ENCODE measurements at regions not wholly inside any gene's neighbourhood (a gene's known extent, or its start where the extent isn't known, plus 50 kb on each side); places are given as distances from the start of the nearest gene placed in this dataset.

DNA sequence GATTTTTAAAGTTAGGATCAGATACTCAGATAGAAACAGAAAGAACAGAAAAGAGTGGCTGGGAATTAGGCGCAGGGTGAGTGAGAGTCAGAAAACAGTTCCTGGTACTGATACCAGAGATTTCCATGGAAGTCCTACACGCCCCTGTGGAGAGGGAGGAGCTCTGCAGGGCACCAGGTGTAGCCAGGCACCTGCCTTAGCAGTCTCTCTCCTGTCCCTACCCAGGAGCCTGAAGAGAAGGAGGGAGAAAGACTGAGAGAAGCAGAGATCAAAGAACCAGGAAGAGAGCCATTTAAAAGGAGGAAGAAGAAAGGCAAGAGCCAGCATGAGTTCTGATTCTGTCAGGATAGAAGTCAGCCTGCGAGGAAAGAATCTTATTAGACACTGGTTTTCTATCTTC lies 65.0 kb downstream of the CBLN1 start:
- Histone ChIP-seq H3K27ac (replicated peaks in 1 of 4) (no peak overlapping the region), H3K27me3 (no peaks in the 10 kb centered on the region), H3K36me3 (no peaks in the 10 kb centered on the region), H3K4me3 (no peak overlapping the region), H3K9me3 (no peaks in the 10 kb centered on the region), H3K4me1 (no peaks in the 10 kb centered on the region)
- DNase-seq (ENCODE audit: extremely low spot score): no peak
- intact Hi-C loops (cut with DNase I): no loop called here
- TF ChIP-seq EP300 (IDR thresholded peaks at IDR 0.05): no peak
- TF ChIP-seq POLR2A (IDR thresholded peaks at IDR 0.05; ENCODE audit: low read depth): no peak
- TF ChIP-seq POLR2AphosphoS5 (IDR thresholded peaks at IDR 0.05): no peak
- WGBS: 49% methylated on average over 3 of the region's 3 CpGs

DNA sequence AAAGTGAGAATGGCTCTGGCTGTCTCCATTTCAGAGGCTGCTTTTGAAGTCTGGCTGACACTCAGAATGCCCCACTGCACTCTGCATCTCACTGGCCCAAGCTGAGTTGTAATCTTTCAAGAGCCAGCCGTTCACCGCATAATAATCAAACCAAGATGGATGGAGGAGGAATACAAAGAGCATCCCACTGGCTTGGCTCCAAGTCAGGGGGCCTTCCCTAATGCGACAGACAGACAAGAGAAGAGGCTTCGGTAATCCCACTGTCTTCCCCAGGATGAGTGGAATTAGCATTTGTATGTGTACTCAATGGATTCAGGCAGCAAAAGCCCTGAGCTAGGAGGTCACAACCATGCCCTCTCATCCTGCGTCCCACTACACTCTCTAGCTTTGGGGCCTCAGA lies 68.0 kb downstream of the CBLN1 start:
- 48% methylated on average over 5 of the region's 5 CpGs for WGBS
- Histone ChIP-seq H3K4me3 (no peak overlapping the region), H3K36me3 (no peaks in the 10 kb centered on the region), H3K9me3 (no peaks in the 10 kb centered on the region), H3K27ac (replicated peaks in 1 of 4) (no peak overlapping the region), H3K27me3 (no peaks in the 10 kb centered on the region), H3K4me1 (no peaks in the 10 kb centered on the region)
- intact Hi-C loops (cut with DNase I): no loop called here
- TF ChIP-seq, protein P1, sequence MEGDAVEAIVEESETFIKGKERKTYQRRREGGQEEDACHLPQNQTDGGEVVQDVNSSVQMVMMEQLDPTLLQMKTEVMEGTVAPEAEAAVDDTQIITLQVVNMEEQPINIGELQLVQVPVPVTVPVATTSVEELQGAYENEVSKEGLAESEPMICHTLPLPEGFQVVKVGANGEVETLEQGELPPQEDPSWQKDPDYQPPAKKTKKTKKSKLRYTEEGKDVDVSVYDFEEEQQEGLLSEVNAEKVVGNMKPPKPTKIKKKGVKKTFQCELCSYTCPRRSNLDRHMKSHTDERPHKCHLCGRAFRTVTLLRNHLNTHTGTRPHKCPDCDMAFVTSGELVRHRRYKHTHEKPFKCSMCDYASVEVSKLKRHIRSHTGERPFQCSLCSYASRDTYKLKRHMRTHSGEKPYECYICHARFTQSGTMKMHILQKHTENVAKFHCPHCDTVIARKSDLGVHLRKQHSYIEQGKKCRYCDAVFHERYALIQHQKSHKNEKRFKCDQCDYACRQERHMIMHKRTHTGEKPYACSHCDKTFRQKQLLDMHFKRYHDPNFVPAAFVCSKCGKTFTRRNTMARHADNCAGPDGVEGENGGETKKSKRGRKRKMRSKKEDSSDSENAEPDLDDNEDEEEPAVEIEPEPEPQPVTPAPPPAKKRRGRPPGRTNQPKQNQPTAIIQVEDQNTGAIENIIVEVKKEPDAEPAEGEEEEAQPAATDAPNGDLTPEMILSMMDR (IDR thresholded peaks at IDR 0.05): no peak
- TF ChIP-seq POLR2AphosphoS5 (IDR thresholded peaks at IDR 0.05) (no peak), POLR2A (IDR thresholded peaks at IDR 0.05; ENCODE audit: low read depth) (no peak), EP300 (IDR thresholded peaks at IDR 0.05) (no peak)
- DNase-seq (ENCODE audit: extremely low spot score): no peak

DNA sequence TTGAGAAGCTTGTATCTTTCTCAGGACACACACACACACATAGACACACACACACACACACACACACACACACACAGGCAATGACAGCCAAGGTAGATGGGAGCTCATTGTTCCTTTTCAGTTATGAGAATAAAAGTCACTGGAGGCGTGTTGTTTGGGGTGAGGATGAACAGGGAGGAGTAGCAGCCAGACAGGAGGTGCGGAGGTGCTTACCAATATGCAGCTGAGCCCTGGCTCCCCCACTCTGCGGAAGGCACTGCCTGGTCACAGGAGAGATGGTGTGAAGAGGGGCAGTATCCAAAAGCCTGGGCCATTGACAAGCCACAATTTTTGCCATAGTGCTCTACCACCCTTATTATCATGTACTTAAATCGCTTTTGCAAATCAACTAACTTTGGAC lies 77.4 kb downstream of the CBLN1 start:
- intact Hi-C loops (cut with DNase I): no loop called here
- no peaks in the 10 kb centered on the region for H3K9me3 ChIP-seq
- no peak overlapping the region for H3K4me3 ChIP-seq
- DNase-seq (ENCODE audit: extremely low spot score): peak; percentile 77
- 95% methylated on average over 4 of the region's 4 CpGs for WGBS
- H3K27me3 ChIP-seq: no peaks in the 10 kb centered on the region
- no peaks in the 10 kb centered on the region for H3K36me3 ChIP-seq
- TF ChIP-seq, protein P1 (IDR thresholded peaks at IDR 0.05): no peak
- TF ChIP-seq POLR2AphosphoS5 (IDR thresholded peaks at IDR 0.05): no peak
- no peak for TF ChIP-seq POLR2A (IDR thresholded peaks at IDR 0.05; ENCODE audit: low read depth)
- TF ChIP-seq EP300 (IDR thresholded peaks at IDR 0.05): no peak
- H3K4me1 ChIP-seq: no peaks in the 10 kb centered on the region
- H3K27ac ChIP-seq (replicated peaks in 1 of 4): no peak overlapping the region

DNA sequence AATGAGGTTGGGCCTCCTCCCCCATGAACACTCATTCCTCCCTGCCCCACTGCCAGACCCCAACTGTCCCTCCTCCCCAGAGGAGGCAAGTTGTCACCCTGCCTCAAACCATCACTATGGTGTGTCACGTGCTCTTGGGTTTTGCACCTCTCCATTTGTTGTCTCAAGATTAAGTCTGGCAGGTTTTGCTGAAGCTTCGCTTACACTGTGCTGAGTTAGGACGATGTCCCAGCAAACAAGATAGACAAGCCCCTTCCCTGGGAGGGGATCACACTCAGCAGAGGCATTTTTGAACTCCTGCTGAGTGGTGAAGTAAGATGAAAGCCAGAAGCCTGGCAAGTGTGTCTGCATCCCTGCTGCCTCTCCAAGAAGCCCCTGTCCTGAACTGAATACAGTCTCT lies 78.3 kb downstream of the CBLN1 start:
- H3K27me3 ChIP-seq: no peaks in the 10 kb centered on the region
- H3K36me3 ChIP-seq: no peaks in the 10 kb centered on the region
- DNase-seq (ENCODE audit: extremely low spot score): peak; percentile 88
- no peak overlapping the region for H3K27ac ChIP-seq (replicated peaks in 1 of 4)
- no peaks in the 10 kb centered on the region for H3K9me3 ChIP-seq
- TF ChIP-seq POLR2AphosphoS5 (IDR thresholded peaks at IDR 0.05): no peak
- TF ChIP-seq, protein P1 (IDR thresholded peaks at IDR 0.05): no peak
- TF ChIP-seq EP300 (IDR thresholded peaks at IDR 0.05): no peak
- no peak for TF ChIP-seq POLR2A (IDR thresholded peaks at IDR 0.05; ENCODE audit: low read depth)
- no peak overlapping the region for H3K4me3 ChIP-seq
- no peaks in the 10 kb centered on the region for H3K4me1 ChIP-seq
- WGBS: 31% methylated on average over 3 of the region's 3 CpGs
- intact Hi-C loops (cut with DNase I): no loop called here

DNA sequence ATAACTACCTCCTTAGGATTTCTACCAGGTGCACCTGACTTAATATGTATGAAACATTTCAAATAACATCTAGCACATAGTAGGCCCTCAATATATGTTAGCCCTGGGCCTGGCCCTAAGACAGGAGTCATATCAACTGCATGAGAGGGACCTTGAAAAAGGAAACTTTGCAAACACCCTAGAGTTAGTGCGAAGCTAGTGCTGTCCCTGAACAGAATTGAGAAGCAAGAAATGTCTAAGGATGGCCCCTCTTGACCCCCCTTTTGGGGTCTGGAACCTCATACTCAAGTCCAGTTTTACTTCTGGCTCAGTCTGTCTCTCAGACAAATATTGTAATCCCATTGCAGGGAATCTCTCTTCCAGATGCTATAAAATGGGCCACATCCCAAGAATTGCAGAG lies 80.5 kb downstream of the CBLN1 start:
- H3K36me3 ChIP-seq: no peaks in the 10 kb centered on the region
- TF ChIP-seq POLR2AphosphoS5 (IDR thresholded peaks at IDR 0.05) (no peak), POLR2A (IDR thresholded peaks at IDR 0.05; ENCODE audit: low read depth) (no peak), EP300 (IDR thresholded peaks at IDR 0.05) (no peak)
- TF ChIP-seq, protein P1 (IDR thresholded peaks at IDR 0.05): no peak
- WGBS: 100% methylated on average over 1 of the region's 1 CpG
- H3K27ac ChIP-seq (replicated peaks in 1 of 4): no peak overlapping the region
- H3K4me3 ChIP-seq: no peak overlapping the region
- no peaks in the 10 kb centered on the region for H3K9me3 ChIP-seq
- no peaks in the 10 kb centered on the region for H3K4me1 ChIP-seq
- intact Hi-C loops (cut with DNase I): no loop called here
- peak; percentile 57 for DNase-seq (ENCODE audit: extremely low spot score)
- no peaks in the 10 kb centered on the region for H3K27me3 ChIP-seq
